ENCODE measurements at regions not wholly inside any gene's neighbourhood (a gene's known extent, or its start where the extent isn't known, plus 50 kb on each side); places are given as distances from the start of the nearest gene placed in this dataset.
"Not testable (repeated sequence)": the region's sequence is repeated elsewhere in the genome, so short reads cannot be mapped to it uniquely, and the experiment has no call there.

DNA sequence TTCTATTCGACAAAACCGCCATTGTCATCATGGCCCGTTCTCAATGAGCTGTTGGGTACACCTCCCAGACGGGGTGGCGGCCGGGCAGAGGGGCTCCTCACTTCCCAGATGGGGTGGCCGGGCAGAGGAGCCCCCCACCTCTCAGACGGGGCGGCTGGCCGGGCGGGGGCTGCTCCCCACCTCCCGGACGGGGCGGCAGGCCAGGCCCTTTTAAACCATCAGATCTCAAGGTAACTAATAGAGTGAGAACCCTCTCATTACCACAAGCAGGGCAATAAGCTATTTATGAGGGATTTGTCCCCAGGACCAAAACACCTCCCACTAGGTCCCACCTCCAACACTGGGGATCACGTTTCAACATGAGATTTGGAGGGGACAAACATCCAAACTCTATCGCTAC is 571.5 kb downstream of the INSC start:
- TF ChIP-seq, protein P1, sequence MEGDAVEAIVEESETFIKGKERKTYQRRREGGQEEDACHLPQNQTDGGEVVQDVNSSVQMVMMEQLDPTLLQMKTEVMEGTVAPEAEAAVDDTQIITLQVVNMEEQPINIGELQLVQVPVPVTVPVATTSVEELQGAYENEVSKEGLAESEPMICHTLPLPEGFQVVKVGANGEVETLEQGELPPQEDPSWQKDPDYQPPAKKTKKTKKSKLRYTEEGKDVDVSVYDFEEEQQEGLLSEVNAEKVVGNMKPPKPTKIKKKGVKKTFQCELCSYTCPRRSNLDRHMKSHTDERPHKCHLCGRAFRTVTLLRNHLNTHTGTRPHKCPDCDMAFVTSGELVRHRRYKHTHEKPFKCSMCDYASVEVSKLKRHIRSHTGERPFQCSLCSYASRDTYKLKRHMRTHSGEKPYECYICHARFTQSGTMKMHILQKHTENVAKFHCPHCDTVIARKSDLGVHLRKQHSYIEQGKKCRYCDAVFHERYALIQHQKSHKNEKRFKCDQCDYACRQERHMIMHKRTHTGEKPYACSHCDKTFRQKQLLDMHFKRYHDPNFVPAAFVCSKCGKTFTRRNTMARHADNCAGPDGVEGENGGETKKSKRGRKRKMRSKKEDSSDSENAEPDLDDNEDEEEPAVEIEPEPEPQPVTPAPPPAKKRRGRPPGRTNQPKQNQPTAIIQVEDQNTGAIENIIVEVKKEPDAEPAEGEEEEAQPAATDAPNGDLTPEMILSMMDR (IDR thresholded peaks at IDR 0.05) = not testable (repeated sequence)
- TF ChIP-seq POLR2A (IDR thresholded peaks at IDR 0.05) = not testable (repeated sequence)
